Uterus (tissue), 2 donors: ENCODE measurements at regions not wholly inside any gene's neighbourhood (a gene's known extent, or its start where the extent isn't known, plus 50 kb on each side); places are given as distances from the start of the nearest gene placed in this dataset.

Source experiments
- POLR2A ChIP-seq, 2 donors: fragments of 450-650 bp; IDR thresholded peaks; one replicate each; pipeline ENCODE4 v1.6.1; 2016; ENCODE audit warnings: antibody characterized with exemption in 2 of 2, mild to moderate bottlenecking in 1 of 2, moderate library complexity in 1 of 2
- TF ChIP-seq, protein P1 (sequence below), 4 experiments: fragments of 200-600 bp in 2 of 4; fragments of 450-650 bp in 2 of 4; sonication (generic) in 2 of 4; IDR thresholded peaks; one replicate each; pipeline ENCODE4 v1.5.1; 2016 to 2019; ENCODE audit warnings: antibody characterized with exemption in 4 of 4, mild to moderate bottlenecking in 2 of 4, moderate library complexity in 1 of 4

DNA sequence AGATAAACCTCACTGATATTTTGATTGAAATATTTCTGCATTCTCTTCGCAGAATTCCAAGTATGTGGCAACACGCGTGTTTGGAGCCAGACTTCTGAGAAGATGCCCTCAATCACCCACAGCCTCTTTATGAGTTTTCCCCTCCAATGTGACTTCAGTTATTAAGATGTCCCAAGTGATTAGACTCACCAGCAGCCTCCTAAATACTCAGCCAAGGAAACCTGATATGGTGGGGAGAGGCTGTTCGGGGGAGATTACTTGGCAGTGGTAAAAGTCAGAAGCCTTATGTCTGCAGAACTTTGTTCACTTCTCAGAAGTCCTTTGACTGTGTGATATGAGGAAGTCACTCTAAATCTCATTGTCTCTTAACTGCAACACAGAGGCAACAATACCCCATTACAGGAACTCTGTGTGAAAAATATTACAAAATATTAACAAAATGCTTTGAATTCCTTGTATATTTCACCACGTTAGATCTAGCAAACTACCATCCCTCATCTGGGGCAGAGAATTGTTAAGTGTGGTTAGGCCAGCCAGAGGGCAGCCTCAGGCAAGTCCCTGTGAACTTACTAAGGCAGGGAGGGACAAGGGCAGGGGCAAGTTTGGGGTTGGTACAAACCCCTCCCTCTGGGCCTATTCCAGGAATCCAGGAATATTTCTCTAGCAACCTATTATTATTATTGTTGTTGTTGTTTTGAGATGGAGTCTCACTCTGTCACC is 151.4 kb upstream of the USP9X start:
- TF ChIP-seq POLR2A (IDR thresholded peaks at IDR 0.05) = no peak
- TF ChIP-seq, protein P1, sequence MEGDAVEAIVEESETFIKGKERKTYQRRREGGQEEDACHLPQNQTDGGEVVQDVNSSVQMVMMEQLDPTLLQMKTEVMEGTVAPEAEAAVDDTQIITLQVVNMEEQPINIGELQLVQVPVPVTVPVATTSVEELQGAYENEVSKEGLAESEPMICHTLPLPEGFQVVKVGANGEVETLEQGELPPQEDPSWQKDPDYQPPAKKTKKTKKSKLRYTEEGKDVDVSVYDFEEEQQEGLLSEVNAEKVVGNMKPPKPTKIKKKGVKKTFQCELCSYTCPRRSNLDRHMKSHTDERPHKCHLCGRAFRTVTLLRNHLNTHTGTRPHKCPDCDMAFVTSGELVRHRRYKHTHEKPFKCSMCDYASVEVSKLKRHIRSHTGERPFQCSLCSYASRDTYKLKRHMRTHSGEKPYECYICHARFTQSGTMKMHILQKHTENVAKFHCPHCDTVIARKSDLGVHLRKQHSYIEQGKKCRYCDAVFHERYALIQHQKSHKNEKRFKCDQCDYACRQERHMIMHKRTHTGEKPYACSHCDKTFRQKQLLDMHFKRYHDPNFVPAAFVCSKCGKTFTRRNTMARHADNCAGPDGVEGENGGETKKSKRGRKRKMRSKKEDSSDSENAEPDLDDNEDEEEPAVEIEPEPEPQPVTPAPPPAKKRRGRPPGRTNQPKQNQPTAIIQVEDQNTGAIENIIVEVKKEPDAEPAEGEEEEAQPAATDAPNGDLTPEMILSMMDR (IDR thresholded peaks at IDR 0.05) = no peak
